CD4-positive, alpha-beta T cell (primary cell): ENCODE measurements at regions not wholly inside any gene's neighbourhood (a gene's known extent, or its start where the extent isn't known, plus 50 kb on each side); places are given as distances from the start of the nearest gene placed in this dataset.
"Not testable (repeated sequence)": the region's sequence is repeated elsewhere in the genome, so short reads cannot be mapped to it uniquely, and the experiment has no call there.

ENCODE experiments used
- ATAC-seq: fragments of 200-7000 bp; cut with Tn5 transposase; one replicate; pipeline ENCODE4 v1.10.0; 2022; ENCODE audit warnings: mild to moderate bottlenecking; ENCODE audit not compliant: poor library complexity
- CTCF ChIA-PET: fragments of 350-600 bp; sonication (Branson Sonifier 250); formaldehyde crosslinking; loops from one replicate; lab custom pipeline; 2021; ENCODE audit warnings: antibody characterized with exemption, inconsistent platforms; lab: Charles Lee
- POLR2A ChIA-PET: fragments of 350-600 bp; sonication (Branson Sonifier 250); formaldehyde crosslinking; loops from one replicate; lab custom pipeline; 2021; ENCODE audit warnings: antibody characterized with exemption, inconsistent platforms; lab: Charles Lee
- DNase-seq, 14 experiments: peaks; one replicate each; pipeline ENCODE4 v3.0.0-alpha.2; 2013 to 2020; ENCODE audit warnings: mixed read lengths in 2 of 14
- H3K27ac ChIP-seq, 2 donors: one replicate each; pipeline versions ENCODE4 v1.5.1 to v1.7.0; 2013; ENCODE audit warnings: low read length in 2 of 2, low read depth in 1 of 2, mild to moderate bottlenecking in 1 of 2
- H3K27me3 ChIP-seq, 2 experiments: 1 replicate in 1 of 2; 2 replicates in 1 of 2; pipeline versions ENCODE4 v1.6.1 to v1.7.0; 2013; ENCODE audit warnings: low read length in 2 of 2, control low read depth in 1 of 2, mild to moderate bottlenecking in 1 of 2, moderate library complexity in 1 of 2; ENCODE audit not compliant: insufficient read depth in 2 of 2, control insufficient read depth in 1 of 2
- H3K36me3 ChIP-seq: one replicate; pipeline ENCODE4 v1.6.1; 2013; ENCODE audit warnings: low read length, control low read depth; ENCODE audit not compliant: insufficient read depth
- H3K4me1 ChIP-seq: one replicate; pipeline ENCODE4 v1.6.1; 2013; ENCODE audit warnings: low read length, control low read depth; ENCODE audit not compliant: insufficient read depth
- H3K4me3 ChIP-seq: one replicate; pipeline ENCODE4 v1.5.1; 2013; ENCODE audit warnings: mild to moderate bottlenecking, low read length, moderate library complexity
- H3K9me3 ChIP-seq, 2 experiments: 1 replicate in 1 of 2; 2 replicates in 1 of 2; pipeline versions ENCODE4 v1.6.1 to v1.7.0; 2013; ENCODE audit warnings: low read length in 2 of 2, mild to moderate bottlenecking in 2 of 2, control low read depth in 1 of 2, moderate library complexity in 1 of 2; ENCODE audit not compliant: control insufficient read depth in 1 of 2, insufficient read depth in 1 of 2
- H3K27ac Mint-ChIP-seq: one replicate; pipeline ENCODE4 v1.8.0; 2020; ENCODE audit warnings: mixed read lengths
- H3K27me3 Mint-ChIP-seq: one replicate; pipeline ENCODE4 v1.8.0; 2021; ENCODE audit warnings: mixed read lengths
- H3K36me3 Mint-ChIP-seq: one replicate; pipeline ENCODE4 v1.8.0; 2021; ENCODE audit warnings: low read depth, mixed read lengths
- H3K4me1 Mint-ChIP-seq: one replicate; pipeline ENCODE4 v1.8.0; 2021; ENCODE audit warnings: low read depth, mixed read lengths
- H3K4me3 Mint-ChIP-seq: one replicate; pipeline ENCODE4 v1.8.0; 2020; ENCODE audit warnings: mild to moderate bottlenecking, mixed read lengths
- H3K9me3 Mint-ChIP-seq: one replicate; pipeline ENCODE4 v1.8.0; 2020; ENCODE audit warnings: mixed read lengths
- CTCF ChIP-seq: fragments of 200-600 bp; IDR thresholded peaks from one replicate; pipeline ENCODE4 v1.8.0; 2022; ENCODE audit warnings: antibody characterized with exemption, mild to moderate bottlenecking
- intact Hi-C, 2 experiments: fragments of 100-400 bp; cut with DNase I in 1 of 2; cut with micrococcal nuclease in 1 of 2; formaldehyde crosslinking; loops; one replicate each; pipeline versions ENCODE4 v1.15.1 to v1.9.0; 2023 to 2025; cut with DNase I, micrococcal nuclease

- Mint-ChIP-seq H3K36me3 (no peaks in the 10 kb centered on the region), H3K9me3 (peaks cover 13% of the 10 kb centered on the region), H3K4me1 (no peaks in the 10 kb centered on the region), H3K27me3 (no peaks in the 10 kb centered on the region), H3K4me3 (no peak overlapping the region), H3K27ac (no peak overlapping the region)
- no peaks in the 10 kb centered on the region for H3K27me3 ChIP-seq
- no peaks in the 10 kb centered on the region for H3K4me1 ChIP-seq
- CTCF ChIA-PET: no interaction called here
- no peaks in the 10 kb centered on the region for H3K9me3 ChIP-seq
- DNase-seq: no peak
- no peaks in the 10 kb centered on the region for H3K36me3 ChIP-seq
- H3K27ac ChIP-seq: no peak overlapping the region
- ATAC-seq: no peak
- intact Hi-C loops: no loop called here
- no peak for TF ChIP-seq CTCF
- POLR2A ChIA-PET: no interaction called here
- no peak overlapping the region for H3K4me3 ChIP-seq
Observed at GRCh38 chr7:119999738-120000475, 273.1 kb upstream of the KCND2 start.

- ATAC-seq: no peak
- CTCF ChIA-PET: no interaction called here
- DNase-seq: no peak
- Histone ChIP-seq H3K36me3 (no peaks in the 10 kb centered on the region), H3K4me1 (no peaks in the 10 kb centered on the region), H3K4me3 (no peak overlapping the region), H3K9me3 (peaks cover 0 to 6% of the 10 kb centered on the region in 2 experiments), H3K27ac (no peak overlapping the region), H3K27me3 (no peaks in the 10 kb centered on the region)
- POLR2A ChIA-PET: no interaction called here
- Mint-ChIP-seq H3K36me3 (no peaks in the 10 kb centered on the region), H3K9me3 (peaks cover 15% of the 10 kb centered on the region), H3K4me3 (no peak overlapping the region), H3K27me3 (no peaks in the 10 kb centered on the region), H3K27ac (no peak overlapping the region), H3K4me1 (no peaks in the 10 kb centered on the region)
- intact Hi-C loops: no loop called here
- TF ChIP-seq CTCF: no peak
Observed at GRCh38 chr7:120005720-120006119, 267.3 kb upstream of the KCND2 start.

GRCh38 chr7:120014301-120014700 lies 258.7 kb upstream of the KCND2 start:
- H3K27me3 ChIP-seq, H3K4me1 Mint-ChIP-seq, H3K27ac Mint-ChIP-seq, CTCF ChIA-PET, DNase-seq, POLR2A ChIA-PET, H3K36me3 Mint-ChIP-seq, H3K4me3 ChIP-seq, H3K27me3 Mint-ChIP-seq, H3K4me3 Mint-ChIP-seq, H3K4me1 ChIP-seq, ATAC-seq, H3K9me3 Mint-ChIP-seq, H3K27ac ChIP-seq, intact Hi-C loops, H3K36me3 ChIP-seq: not testable (repeated sequence)
- H3K9me3 ChIP-seq: peaks cover 0 to 11% of the 10 kb centered on the region in 2 experiments
